ENCODE measurements at regions not wholly inside any gene's neighbourhood (a gene's known extent, or its start where the extent isn't known, plus 50 kb on each side); places are given as distances from the start of the nearest gene placed in this dataset.
A peak's percentile ranks its signal among the peaks of the same experiment; 100 is the strongest.

- no peak for TF ChIP-seq CTCF (IDR thresholded peaks at IDR 0.05; ENCODE audit: low read depth, low read length, missing control alignments)
- H3K27ac ChIP-seq = no peak overlapping the region
- H3K27me3 ChIP-seq (replicated peaks) = no peaks in the 10 kb centered on the region
- in situ Hi-C loops (cut with HindIII; ENCODE audit: low pct_ligation_motif_present, low sequenced_read_pairs) = no loop called here
- H3K4me3 ChIP-seq (ENCODE audit: low read depth, low read length) = no peak overlapping the region
- no peak for DNase-seq
- H3K36me3 ChIP-seq (replicated peaks) = no peaks in the 10 kb centered on the region
Measured at GRCh38 chr2:217108086-217108485, 248.2 kb upstream of the TNP1 start.

GRCh38 chr2:217107480-217107879 lies 247.6 kb upstream of the TNP1 start:
- no peak overlapping the region for H3K27ac ChIP-seq
- no peak overlapping the region for H3K4me3 ChIP-seq (ENCODE audit: low read depth, low read length)
- H3K36me3 ChIP-seq (replicated peaks) = no peaks in the 10 kb centered on the region
- no peak for TF ChIP-seq CTCF (IDR thresholded peaks at IDR 0.05; ENCODE audit: low read depth, low read length, missing control alignments)
- DNase-seq = no peak
- no peaks in the 10 kb centered on the region for H3K27me3 ChIP-seq (replicated peaks)
- in situ Hi-C loops (cut with HindIII; ENCODE audit: low pct_ligation_motif_present, low sequenced_read_pairs) = no loop called here

DNA sequence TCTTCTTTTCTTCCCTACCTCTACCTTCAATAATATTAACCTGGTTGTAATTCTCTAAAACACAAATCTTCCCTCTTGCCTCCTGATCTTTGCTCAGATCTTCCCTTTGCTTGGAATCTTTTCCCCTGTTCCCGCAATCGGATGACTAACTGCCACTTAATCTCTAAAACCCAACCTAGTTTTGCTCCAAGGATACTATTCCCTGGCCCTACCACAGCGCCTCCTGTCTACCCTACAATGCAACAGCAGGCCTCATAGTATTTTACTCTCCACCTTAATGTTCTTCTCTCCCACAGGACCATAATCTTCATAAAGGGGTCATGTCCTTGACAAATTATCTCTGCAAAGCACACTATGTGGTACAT lies 246.8 kb upstream of the TNP1 start:
- Histone ChIP-seq H3K27ac (peak overlapping the region; percentile 67), H3K36me3 (replicated peaks) (no peaks in the 10 kb centered on the region), H3K27me3 (replicated peaks) (no peaks in the 10 kb centered on the region), H3K4me3 (ENCODE audit: low read depth, low read length) (no peak overlapping the region)
- in situ Hi-C loops (cut with HindIII; ENCODE audit: low pct_ligation_motif_present, low sequenced_read_pairs) = no loop called here
- TF ChIP-seq CTCF (IDR thresholded peaks at IDR 0.05; ENCODE audit: low read depth, low read length, missing control alignments) = peak; percentile 84
- peak; percentile 25 for DNase-seq

DNA sequence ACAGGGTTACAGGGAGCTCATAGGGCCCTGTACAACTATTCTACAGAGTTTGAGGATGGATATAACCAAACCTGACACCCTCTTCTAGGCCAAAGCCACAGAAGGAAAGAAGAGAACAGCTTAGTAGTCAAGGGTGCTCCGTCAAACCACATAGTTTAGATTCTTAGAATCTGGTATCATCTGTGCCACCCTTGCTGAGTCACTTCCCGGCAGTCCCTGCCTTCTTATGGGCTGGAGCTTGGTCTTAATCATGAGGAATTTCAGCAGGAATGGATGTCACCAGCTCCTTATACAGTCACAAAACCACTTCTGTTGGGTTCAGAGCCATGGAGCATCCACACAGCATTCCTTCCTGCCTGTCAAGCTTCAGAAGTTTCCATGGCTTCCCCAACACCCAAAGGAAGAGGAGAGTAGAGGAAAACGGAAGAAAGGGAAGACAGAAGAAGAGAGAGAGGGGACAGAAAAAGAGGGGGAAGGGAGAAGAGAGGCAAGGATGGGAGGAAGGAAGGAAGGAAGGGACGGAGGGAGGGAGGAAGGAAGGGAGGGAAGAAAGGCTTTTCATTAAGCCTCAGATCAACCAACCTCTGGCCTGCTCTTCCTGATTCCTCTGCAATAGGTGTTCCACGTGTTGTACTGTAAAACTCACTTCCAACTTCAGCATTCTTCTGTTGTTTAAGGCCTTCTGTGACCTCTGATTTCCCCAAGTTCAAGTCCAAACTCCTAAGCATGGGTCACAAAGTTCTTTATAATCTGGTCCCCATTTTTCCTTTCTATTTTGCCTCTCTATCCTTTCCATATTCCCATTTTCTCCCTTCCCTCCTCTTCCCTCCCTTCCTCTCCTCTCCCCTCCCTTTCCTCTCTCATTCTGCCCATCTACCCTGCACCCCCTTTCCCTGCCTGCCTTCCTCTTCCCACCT lies 246.1 kb upstream of the TNP1 start:
- in situ Hi-C loops (cut with HindIII; ENCODE audit: low pct_ligation_motif_present, low sequenced_read_pairs) = no loop called here
- no peaks in the 10 kb centered on the region for H3K27me3 ChIP-seq (replicated peaks)
- no peak overlapping the region for H3K4me3 ChIP-seq (ENCODE audit: low read depth, low read length)
- no peak for TF ChIP-seq CTCF (IDR thresholded peaks at IDR 0.05; ENCODE audit: low read depth, low read length, missing control alignments)
- H3K27ac ChIP-seq = peak overlapping the region; percentile 67
- no peaks in the 10 kb centered on the region for H3K36me3 ChIP-seq (replicated peaks)
- peak; percentile 88 for DNase-seq

DNA sequence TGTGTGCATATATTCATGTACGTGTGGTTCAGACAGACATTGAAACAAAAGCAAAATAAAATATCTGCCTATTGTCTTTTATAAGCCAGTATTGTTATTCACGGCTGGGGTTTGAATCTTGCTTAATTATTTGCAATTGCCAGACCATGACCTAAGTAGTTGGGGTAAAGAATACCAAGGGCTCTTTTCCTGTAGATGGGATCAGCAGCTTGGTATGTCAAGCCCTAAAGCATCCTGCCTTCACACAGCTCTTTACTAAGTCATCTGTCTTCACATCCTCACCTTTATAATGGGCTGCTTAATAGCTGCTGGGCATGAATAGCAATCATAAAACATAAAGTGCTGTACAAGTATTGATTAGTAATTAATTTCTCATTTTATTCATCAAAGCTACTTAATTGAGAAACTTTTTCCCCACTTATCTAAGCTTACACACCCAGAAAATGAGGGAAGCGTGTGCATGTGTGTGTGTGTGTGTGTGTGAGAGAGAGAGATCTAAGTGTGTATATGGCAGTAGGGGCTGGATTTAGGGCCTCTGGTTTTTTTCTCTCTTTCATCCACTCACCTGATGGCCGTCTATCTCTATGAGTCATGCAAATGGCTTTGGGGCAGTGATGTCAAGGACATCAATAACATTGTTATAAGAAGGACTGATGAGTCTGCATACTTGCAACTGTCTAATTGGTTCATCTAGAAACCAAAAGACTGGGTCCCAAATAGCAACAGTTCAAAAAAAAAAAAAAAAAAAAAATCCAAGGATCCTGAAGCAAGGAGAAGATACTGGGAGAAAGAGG lies 244.1 kb upstream of the TNP1 start:
- no peak for TF ChIP-seq CTCF (IDR thresholded peaks at IDR 0.05; ENCODE audit: low read depth, low read length, missing control alignments)
- H3K4me3 ChIP-seq (ENCODE audit: low read depth, low read length) = no peak overlapping the region
- in situ Hi-C loops (cut with HindIII; ENCODE audit: low pct_ligation_motif_present, low sequenced_read_pairs) = no loop called here
- peak; percentile 20 for DNase-seq
- no peaks in the 10 kb centered on the region for H3K27me3 ChIP-seq (replicated peaks)
- H3K36me3 ChIP-seq (replicated peaks) = no peaks in the 10 kb centered on the region
- no peak overlapping the region for H3K27ac ChIP-seq

Data from brain microvascular endothelial cell (primary cell).